Ascending aorta (tissue), 2 donors: ENCODE measurements at regions not wholly inside any gene's neighbourhood (a gene's known extent, or its start where the extent isn't known, plus 50 kb on each side); places are given as distances from the start of the nearest gene placed in this dataset.

Experiments used
- DNase-seq, 2 donors: peaks; one replicate each; pipeline ENCODE4 v3.0.0-alpha.2; 2019; ENCODE audit warnings: low spot score in 2 of 2
- H3K27ac ChIP-seq, 2 donors: fragments of 200-600 bp; sonication (generic); one replicate each; pipeline ENCODE4 v1.5.1; 2016 to 2017; ENCODE audit warnings: mild to moderate bottlenecking in 1 of 2
- H3K27me3 ChIP-seq: fragments of 200-600 bp; sonication (generic); one replicate; pipeline ENCODE4 v1.5.1; 2017
- H3K36me3 ChIP-seq, 2 donors: fragments of 200-600 bp; sonication (generic); one replicate each; pipeline ENCODE4 v1.5.1; 2016
- H3K4me1 ChIP-seq, 2 donors: fragments of 200-600 bp; sonication (generic); one replicate each; pipeline ENCODE4 v1.5.1; 2016 to 2017; ENCODE audit warnings: mild to moderate bottlenecking in 1 of 2
- H3K4me3 ChIP-seq, 2 donors: fragments of 200-600 bp; sonication (generic); one replicate each; pipeline ENCODE4 v1.5.1; 2016 to 2017; ENCODE audit warnings: mild to moderate bottlenecking in 1 of 2
- H3K9me3 ChIP-seq, 2 donors: fragments of 200-600 bp; sonication (generic); one replicate each; pipeline ENCODE4 v1.5.1; 2016
- CTCF ChIP-seq, 3 experiments: fragments of 200-600 bp in 2 of 3; fragments of 450-650 bp in 1 of 3; sonication (generic) in 2 of 3; IDR thresholded peaks; one replicate each; pipeline ENCODE4 v1.5.1; 2016 to 2019; ENCODE audit warnings: antibody characterized with exemption in 3 of 3, mild to moderate bottlenecking in 1 of 3, moderate library complexity in 1 of 3
- intact Hi-C: fragments of 100-400 bp; cut with DNase I; formaldehyde crosslinking; loops from one replicate; pipeline ENCODE4 v1.15.1; 2023

DNA sequence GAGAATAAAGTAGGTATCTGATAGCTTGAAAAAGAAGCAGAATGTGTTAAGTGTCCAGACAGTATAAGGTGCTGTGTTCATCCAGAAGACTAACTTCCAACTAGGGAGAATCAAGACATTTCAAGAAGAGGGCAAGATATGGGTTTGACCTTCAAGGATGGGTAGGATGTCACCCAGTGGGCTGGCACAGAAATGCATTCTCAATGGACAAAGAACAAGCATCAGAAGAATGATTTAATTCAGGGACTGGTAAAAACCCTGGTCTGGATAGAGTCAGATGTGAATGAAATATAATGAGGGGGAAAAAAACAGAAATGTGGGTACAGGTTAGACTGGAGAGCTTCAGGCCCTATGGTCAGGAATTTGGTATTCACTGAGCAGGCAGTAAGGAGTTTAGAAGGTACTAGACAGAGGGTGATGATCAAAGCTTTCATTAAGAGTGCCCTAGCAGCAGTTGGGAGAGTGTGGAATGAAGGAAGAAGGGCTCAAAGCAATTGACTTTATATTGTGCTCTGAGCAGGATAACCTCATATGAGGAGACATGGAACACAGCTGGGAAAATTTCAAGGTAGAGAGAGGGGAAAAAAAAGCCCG is 180.7 kb upstream of the ANK3 start:
- Histone ChIP-seq H3K4me1 (no peaks in the 10 kb centered on the region), H3K4me3 (no peak overlapping the region), H3K36me3 (no peaks in the 10 kb centered on the region), H3K9me3 (no peaks in the 10 kb centered on the region), H3K27ac (no peak overlapping the region), H3K27me3 (no peaks in the 10 kb centered on the region)
- intact Hi-C loops = no loop called here
- no peak for TF ChIP-seq CTCF (IDR thresholded peaks at IDR 0.05)
- no peak for DNase-seq

DNA sequence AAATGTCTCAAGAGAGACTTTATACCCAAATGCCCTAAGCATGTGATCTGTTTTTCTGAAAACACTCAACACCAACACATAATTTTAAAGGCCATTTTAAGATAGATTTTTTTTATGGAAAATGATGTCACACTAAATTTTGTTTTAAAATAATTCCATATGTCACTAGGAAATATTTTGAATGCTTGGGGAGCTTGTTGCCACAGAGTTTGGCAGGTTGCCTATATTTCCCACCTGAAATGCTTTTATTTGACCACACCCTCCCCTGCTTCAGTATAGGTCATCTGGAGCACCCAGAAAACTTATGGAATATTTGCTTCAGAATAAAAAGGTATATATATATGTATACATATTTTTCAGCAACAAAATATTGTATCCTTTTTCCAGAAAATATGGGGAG is 180.0 kb upstream of the ANK3 start:
- no peaks in the 10 kb centered on the region for H3K27me3 ChIP-seq
- H3K36me3 ChIP-seq = no peaks in the 10 kb centered on the region
- DNase-seq = no peak
- no peak overlapping the region for H3K27ac ChIP-seq
- intact Hi-C loops = no loop called here
- no peak for TF ChIP-seq CTCF (IDR thresholded peaks at IDR 0.05)
- no peaks in the 10 kb centered on the region for H3K9me3 ChIP-seq
- H3K4me1 ChIP-seq = no peaks in the 10 kb centered on the region
- H3K4me3 ChIP-seq = no peak overlapping the region

DNA sequence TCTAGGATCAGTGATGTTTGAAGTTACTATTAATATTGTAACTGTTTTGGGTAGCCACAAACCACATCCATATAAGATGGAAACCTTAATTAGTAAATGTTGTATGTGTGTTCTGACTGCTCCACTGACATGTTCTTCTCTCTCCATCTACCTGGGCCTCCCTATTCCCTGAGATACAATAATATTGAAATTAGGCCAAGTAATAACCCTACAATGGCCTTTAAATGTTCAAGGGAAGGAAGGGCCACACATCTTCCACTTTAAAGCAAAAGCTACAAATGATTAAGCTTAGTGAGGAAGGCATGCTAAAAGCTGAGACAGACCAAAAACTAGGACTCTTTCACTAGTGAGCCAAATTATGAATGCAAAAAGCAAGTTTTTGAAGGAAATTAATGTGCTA is 176.4 kb upstream of the ANK3 start:
- intact Hi-C loops = no loop called here
- Histone ChIP-seq H3K4me3 (no peak overlapping the region), H3K9me3 (no peaks in the 10 kb centered on the region), H3K27ac (no peak overlapping the region), H3K36me3 (no peaks in the 10 kb centered on the region), H3K27me3 (no peaks in the 10 kb centered on the region), H3K4me1 (no peaks in the 10 kb centered on the region)
- no peak for TF ChIP-seq CTCF (IDR thresholded peaks at IDR 0.05)
- DNase-seq = no peak

DNA sequence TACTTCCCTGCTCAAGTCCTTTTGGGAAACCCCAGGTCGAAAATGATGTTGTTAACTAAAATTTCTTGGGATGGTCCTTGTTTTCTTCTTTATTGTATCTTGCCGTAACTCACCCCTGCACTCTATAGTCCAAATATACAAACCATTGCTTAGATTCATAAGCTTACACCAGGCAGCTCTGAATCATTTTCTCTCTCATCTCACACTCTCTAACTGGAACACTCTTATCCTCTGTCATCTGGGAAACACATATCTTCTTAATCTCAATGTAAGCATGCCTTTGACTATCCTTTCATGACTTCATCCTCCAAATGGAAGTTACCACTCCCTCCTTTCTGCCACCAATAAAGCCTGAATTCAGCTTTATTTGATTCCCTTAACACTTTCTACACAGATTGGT is 175.8 kb upstream of the ANK3 start:
- no peaks in the 10 kb centered on the region for H3K9me3 ChIP-seq
- no peaks in the 10 kb centered on the region for H3K4me1 ChIP-seq
- H3K36me3 ChIP-seq = no peaks in the 10 kb centered on the region
- H3K4me3 ChIP-seq = no peak overlapping the region
- H3K27me3 ChIP-seq = no peaks in the 10 kb centered on the region
- no peak overlapping the region for H3K27ac ChIP-seq
- intact Hi-C loops = no loop called here
- TF ChIP-seq CTCF (IDR thresholded peaks at IDR 0.05) = no peak
- no peak for DNase-seq

- Histone ChIP-seq H3K36me3 (no peaks in the 10 kb centered on the region), H3K27me3 (no peaks in the 10 kb centered on the region), H3K9me3 (no peaks in the 10 kb centered on the region), H3K4me1 (no peaks in the 10 kb centered on the region), H3K27ac (no peak overlapping the region), H3K4me3 (no peak overlapping the region)
- intact Hi-C loops = no loop called here
- no peak for DNase-seq
- no peak for TF ChIP-seq CTCF (IDR thresholded peaks at IDR 0.05)
These were observed 174.8 kb upstream of the ANK3 start for GRCh38 chr10:60564475-60564874.

DNA sequence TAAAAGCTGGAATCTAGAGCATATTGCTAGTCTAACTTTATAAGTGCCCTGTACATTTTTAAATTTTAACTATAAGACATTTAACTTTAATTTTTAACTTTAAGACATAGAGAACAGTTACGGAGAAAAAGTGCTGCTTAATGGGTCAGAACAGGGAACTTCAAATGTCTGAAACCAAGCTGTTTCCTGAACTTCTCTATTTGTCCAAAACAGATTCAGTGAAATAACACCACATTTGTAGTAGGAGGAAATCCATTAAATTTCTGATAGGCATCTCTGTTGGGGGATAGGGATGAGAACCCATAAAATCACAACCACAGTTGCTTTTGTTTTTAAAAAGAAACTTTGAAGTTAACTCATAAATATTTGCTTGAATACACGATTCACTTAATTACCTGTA is 170.8 kb upstream of the ANK3 start:
- DNase-seq = no peak
- H3K36me3 ChIP-seq = no peaks in the 10 kb centered on the region
- no peak for TF ChIP-seq CTCF (IDR thresholded peaks at IDR 0.05)
- H3K27ac ChIP-seq = no peak overlapping the region
- no peaks in the 10 kb centered on the region for H3K9me3 ChIP-seq
- no peaks in the 10 kb centered on the region for H3K4me1 ChIP-seq
- H3K4me3 ChIP-seq = no peak overlapping the region
- no peaks in the 10 kb centered on the region for H3K27me3 ChIP-seq
- intact Hi-C loops = no loop called here
